HEK293 (cell line): ENCODE measurements at regions not wholly inside any gene's neighbourhood (a gene's known extent, or its start where the extent isn't known, plus 50 kb on each side); places are given as distances from the start of the nearest gene placed in this dataset.

Source experiments
- CTCF ChIA-PET: fragments of 350-600 bp; formaldehyde crosslinking; extraction: SDS; loops from one replicate; lab custom pipeline; 2021; ENCODE audit warnings: antibody characterized with exemption; lab: Yijun Ruan, JAX
- POLR2A ChIA-PET: fragments of 300-600 bp; formaldehyde crosslinking; extraction: SDS; loops from one replicate; lab custom pipeline; 2020; ENCODE audit warnings: antibody characterized with exemption, inconsistent platforms; lab: Yijun Ruan, JAX
- H3K27ac ChIP-seq: fragments of 200-500 bp; sonication (Bioruptor generic); 2 replicates; pipeline ENCODE4 v1.5.1; 2014; ENCODE audit warnings: low read depth, low read length, control low read depth, inconsistent platforms; ENCODE audit errors: extremely low read depth
- H3K36me3 ChIP-seq, 2 experiments: fragments of 200-500 bp in 1 of 2; sonication (Bioruptor generic) in 1 of 2; 1 replicate in 1 of 2; 2 replicates in 1 of 2; pipeline ENCODE4 v1.5.1; 2014 to 2017; ENCODE audit warnings: inconsistent platforms in 2 of 2, low read length in 2 of 2; ENCODE audit not compliant: control insufficient read depth in 2 of 2, insufficient read depth in 1 of 2
- H3K4me1 ChIP-seq: fragments of 200-500 bp; sonication (Bioruptor generic); 2 replicates; pipeline ENCODE4 v1.5.1; 2014; ENCODE audit warnings: mild to moderate bottlenecking, low read length, inconsistent platforms; ENCODE audit not compliant: control insufficient read depth, insufficient read depth
- H3K4me3 ChIP-seq: 2 replicates; pipeline ENCODE4 v1.5.1; 2011; ENCODE audit warnings: low read depth, mild to moderate bottlenecking, control low read depth, low read length, moderate library complexity
- H3K9me3 ChIP-seq: fragments of 200-500 bp; sonication (Bioruptor generic); 2 replicates; pipeline ENCODE4 v1.5.1; 2014; ENCODE audit warnings: low read depth, low read length, inconsistent platforms; ENCODE audit not compliant: control insufficient read depth, insufficient read depth
- BCL11A ChIP-seq: fragments of 450-650 bp; formaldehyde crosslinking; IDR thresholded peaks from 2 replicates; pipeline ENCODE4 v1.5.1; 2016; ENCODE audit warnings: low read depth, missing biosample characterization, missing genetic modification characterization
- GFI1B ChIP-seq: fragments of 450-650 bp; formaldehyde crosslinking; IDR thresholded peaks from 2 replicates; pipeline ENCODE4 v1.5.1; 2016; ENCODE audit warnings: missing biosample characterization, missing genetic modification characterization
- GLI2 ChIP-seq: fragments of 450-650 bp; formaldehyde crosslinking; IDR thresholded peaks from 2 replicates; pipeline ENCODE4; 2017; ENCODE audit warnings: missing biosample characterization, missing genetic modification characterization, low read depth, borderline replicate concordance
- MEIS1 ChIP-seq: sonication (generic); formaldehyde crosslinking; IDR thresholded peaks from 2 replicates; pipeline ENCODE4 v1.8.1; 2022; ENCODE audit warnings: missing genetic modification reagents, mild to moderate bottlenecking, borderline replicate concordance
- OVOL3 ChIP-seq: fragments of 450-650 bp; formaldehyde crosslinking; IDR thresholded peaks from 2 replicates; pipeline ENCODE4 v1.5.1; 2016; ENCODE audit warnings: missing biosample characterization, missing genetic modification characterization
- SP3 ChIP-seq: fragments of 450-650 bp; formaldehyde crosslinking; IDR thresholded peaks from 2 replicates; pipeline ENCODE4 v1.5.1; 2016; ENCODE audit warnings: missing biosample characterization, missing genetic modification characterization
- TCF7L2 ChIP-seq: IDR thresholded peaks from 2 replicates; pipeline ENCODE4 v1.6.1; 2011; ENCODE audit warnings: low read depth, mild to moderate bottlenecking, inconsistent platforms, low read length, moderate library complexity, borderline replicate concordance
- YY1 ChIP-seq: fragments of 450-650 bp; formaldehyde crosslinking; IDR thresholded peaks from 2 replicates; pipeline ENCODE4 v1.5.1; 2018; ENCODE audit warnings: missing biosample characterization, missing genetic modification characterization
- ZBTB48 ChIP-seq: fragments of 450-650 bp; formaldehyde crosslinking; IDR thresholded peaks from 2 replicates; pipeline ENCODE4 v1.5.1; 2016; ENCODE audit warnings: missing biosample characterization, missing genetic modification characterization
- ZNF223 ChIP-seq: fragments of 450-650 bp; formaldehyde crosslinking; IDR thresholded peaks from 2 replicates; pipeline ENCODE4 v1.5.1; 2016; ENCODE audit warnings: missing biosample characterization, missing genetic modification characterization
- ZNF274 ChIP-seq, 2 experiments: fragments of 200-500 bp in 1 of 2; fragments of 450-650 bp in 1 of 2; sonication (Bioruptor generic) in 1 of 2; formaldehyde crosslinking in 1 of 2; IDR thresholded peaks; 2 replicates each; pipeline versions ENCODE4 v1.5.1 to v1.6.1; 2014 to 2016; ENCODE audit warnings: borderline replicate concordance in 1 of 2, inconsistent platforms in 1 of 2, low read length in 1 of 2, missing biosample characterization in 1 of 2, missing genetic modification characterization in 1 of 2
- ZNF335 ChIP-seq: fragments of 450-650 bp; formaldehyde crosslinking; conservative IDR thresholded peaks from 2 replicates; pipeline ENCODE4 v1.5.1; 2016; ENCODE audit warnings: missing biosample characterization, missing genetic modification characterization
- ZNF341 ChIP-seq: fragments of 450-650 bp; formaldehyde crosslinking; IDR thresholded peaks from 2 replicates; pipeline ENCODE4; 2016; ENCODE audit warnings: low read depth, missing biosample characterization, missing genetic modification characterization
- ZNF416 ChIP-seq: fragments of 450-650 bp; formaldehyde crosslinking; IDR thresholded peaks from 2 replicates; pipeline ENCODE4 v1.5.1; 2016; ENCODE audit warnings: missing biosample characterization, missing genetic modification characterization
- ZNF433 ChIP-seq: fragments of 450-650 bp; formaldehyde crosslinking; IDR thresholded peaks from 2 replicates; pipeline ENCODE4 v1.5.1; 2016; ENCODE audit warnings: missing biosample characterization, missing genetic modification characterization, low read depth
- ZNF473 ChIP-seq: fragments of 450-650 bp; formaldehyde crosslinking; IDR thresholded peaks from 2 replicates; pipeline ENCODE4 v1.5.1; 2017; ENCODE audit warnings: missing biosample characterization, missing genetic modification characterization
- ZNF514 ChIP-seq: fragments of 450-650 bp; formaldehyde crosslinking; IDR thresholded peaks from 2 replicates; pipeline ENCODE4 v1.5.1; 2016; ENCODE audit warnings: missing biosample characterization, missing genetic modification characterization
- ZNF530 ChIP-seq: fragments of 450-650 bp; formaldehyde crosslinking; IDR thresholded peaks from 2 replicates; pipeline ENCODE4 v1.5.1; 2016; ENCODE audit warnings: low read depth, missing biosample characterization, missing genetic modification characterization
- ZNF549 ChIP-seq: fragments of 450-650 bp; IDR thresholded peaks from 2 replicates; pipeline ENCODE4 v1.5.1; 2018; ENCODE audit warnings: missing biosample characterization, missing genetic modification characterization, mild to moderate bottlenecking, inconsistent platforms, moderate library complexity
- ZNF571 ChIP-seq: fragments of 450-650 bp; formaldehyde crosslinking; IDR thresholded peaks from 2 replicates; pipeline ENCODE4 v1.5.0; 2017; ENCODE audit warnings: missing biosample characterization, missing genetic modification characterization
- ZNF621 ChIP-seq: fragments of 450-650 bp; formaldehyde crosslinking; IDR thresholded peaks from 2 replicates; pipeline ENCODE4 v1.5.1; 2017; ENCODE audit warnings: missing biosample characterization, missing genetic modification characterization
- ZNF629 ChIP-seq: fragments of 450-650 bp; formaldehyde crosslinking; IDR thresholded peaks from 2 replicates; pipeline ENCODE4 v1.5.1; 2017; ENCODE audit warnings: missing biosample characterization, missing genetic modification characterization
- ZNF658 ChIP-seq: fragments of 450-650 bp; formaldehyde crosslinking; IDR thresholded peaks from 2 replicates; pipeline ENCODE4; 2016; ENCODE audit warnings: missing biosample characterization, missing genetic modification characterization
- ZNF664 ChIP-seq: fragments of 450-650 bp; formaldehyde crosslinking; IDR thresholded peaks from 2 replicates; pipeline ENCODE4 v1.5.1; 2016; ENCODE audit warnings: missing biosample characterization, missing genetic modification characterization
- TF ChIP-seq, protein P1 (sequence below): fragments of 450-650 bp; formaldehyde crosslinking; conservative IDR thresholded peaks from 2 replicates; pipeline ENCODE4 v1.5.1; 2016; ENCODE audit warnings: low read depth, missing biosample characterization, missing genetic modification characterization

DNA sequence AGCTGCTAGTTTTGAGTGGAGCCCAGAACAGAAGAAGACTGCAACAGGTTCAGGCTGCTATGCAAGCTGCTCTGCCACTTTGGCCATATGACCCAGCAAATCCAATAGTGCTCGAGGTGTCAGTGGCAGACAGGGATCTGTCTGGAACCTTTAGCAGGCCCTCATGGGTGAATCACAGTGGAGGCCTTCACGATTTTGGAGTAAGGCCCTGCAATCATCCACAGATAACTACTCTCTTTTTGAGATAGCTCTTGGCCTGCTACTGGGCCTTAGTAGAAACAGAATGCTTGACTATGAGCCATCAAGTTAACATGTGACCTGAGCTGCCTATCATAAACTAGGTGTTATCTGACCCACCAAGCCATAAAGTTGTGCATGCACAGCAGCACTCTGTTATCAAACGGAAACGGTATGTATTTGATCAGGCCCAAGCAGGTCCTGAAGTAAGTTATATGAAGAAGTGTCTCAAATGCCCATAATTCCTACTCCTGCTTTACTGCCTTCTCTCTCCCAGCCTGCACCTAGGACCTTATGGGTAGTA is 116.9 kb upstream of the CCDC196 start:
- no peaks in the 10 kb centered on the region for H3K9me3 ChIP-seq
- CTCF ChIA-PET, result interaction anchor here (0.6 to 2.2 kb wide), 2 partner anchors 34 to 91 kb away, joined by 3 to 8 read pairs; no protein-coding TSS in a partner anchor

DNA sequence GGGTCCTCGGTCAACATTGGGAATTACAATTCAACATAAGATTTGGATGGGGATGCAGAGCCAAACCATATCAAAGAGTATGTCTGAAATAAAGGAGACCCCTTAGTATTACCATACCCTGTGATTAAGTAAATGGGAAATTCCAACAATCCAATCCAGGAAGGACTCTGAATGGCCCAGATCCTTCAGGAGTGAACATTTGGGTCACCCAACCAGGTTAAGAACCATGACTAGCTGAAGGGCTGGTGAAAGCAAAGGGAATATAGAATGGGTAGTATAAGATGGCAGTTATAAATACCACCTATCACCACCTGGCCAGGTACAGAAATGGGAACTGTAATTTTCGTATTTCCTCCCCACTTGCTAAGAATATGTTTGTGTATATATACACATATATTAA is 114.4 kb upstream of the CCDC196 start:
- H3K27ac ChIP-seq, result no peak overlapping the region
- H3K4me1 ChIP-seq, result peaks cover 4% of the 10 kb centered on the region; the same call in 1 of the 2 replicates
- CTCF ChIA-PET, result no interaction called here
- POLR2A ChIA-PET, result no interaction called here
- no peaks in the 10 kb centered on the region for H3K9me3 ChIP-seq
- H3K4me3 ChIP-seq, result no peak overlapping the region
- H3K36me3 ChIP-seq, result no peaks in the 10 kb centered on the region
- no peak for TF ChIP-seq ZBTB48 (tag by site-specific recombination)
- TF ChIP-seq ZNF341, result no peak
- TF ChIP-seq ZNF549, result no peak
- no peak for TF ChIP-seq BCL11A
- no peak for TF ChIP-seq ZNF571
- TF ChIP-seq, protein P1, sequence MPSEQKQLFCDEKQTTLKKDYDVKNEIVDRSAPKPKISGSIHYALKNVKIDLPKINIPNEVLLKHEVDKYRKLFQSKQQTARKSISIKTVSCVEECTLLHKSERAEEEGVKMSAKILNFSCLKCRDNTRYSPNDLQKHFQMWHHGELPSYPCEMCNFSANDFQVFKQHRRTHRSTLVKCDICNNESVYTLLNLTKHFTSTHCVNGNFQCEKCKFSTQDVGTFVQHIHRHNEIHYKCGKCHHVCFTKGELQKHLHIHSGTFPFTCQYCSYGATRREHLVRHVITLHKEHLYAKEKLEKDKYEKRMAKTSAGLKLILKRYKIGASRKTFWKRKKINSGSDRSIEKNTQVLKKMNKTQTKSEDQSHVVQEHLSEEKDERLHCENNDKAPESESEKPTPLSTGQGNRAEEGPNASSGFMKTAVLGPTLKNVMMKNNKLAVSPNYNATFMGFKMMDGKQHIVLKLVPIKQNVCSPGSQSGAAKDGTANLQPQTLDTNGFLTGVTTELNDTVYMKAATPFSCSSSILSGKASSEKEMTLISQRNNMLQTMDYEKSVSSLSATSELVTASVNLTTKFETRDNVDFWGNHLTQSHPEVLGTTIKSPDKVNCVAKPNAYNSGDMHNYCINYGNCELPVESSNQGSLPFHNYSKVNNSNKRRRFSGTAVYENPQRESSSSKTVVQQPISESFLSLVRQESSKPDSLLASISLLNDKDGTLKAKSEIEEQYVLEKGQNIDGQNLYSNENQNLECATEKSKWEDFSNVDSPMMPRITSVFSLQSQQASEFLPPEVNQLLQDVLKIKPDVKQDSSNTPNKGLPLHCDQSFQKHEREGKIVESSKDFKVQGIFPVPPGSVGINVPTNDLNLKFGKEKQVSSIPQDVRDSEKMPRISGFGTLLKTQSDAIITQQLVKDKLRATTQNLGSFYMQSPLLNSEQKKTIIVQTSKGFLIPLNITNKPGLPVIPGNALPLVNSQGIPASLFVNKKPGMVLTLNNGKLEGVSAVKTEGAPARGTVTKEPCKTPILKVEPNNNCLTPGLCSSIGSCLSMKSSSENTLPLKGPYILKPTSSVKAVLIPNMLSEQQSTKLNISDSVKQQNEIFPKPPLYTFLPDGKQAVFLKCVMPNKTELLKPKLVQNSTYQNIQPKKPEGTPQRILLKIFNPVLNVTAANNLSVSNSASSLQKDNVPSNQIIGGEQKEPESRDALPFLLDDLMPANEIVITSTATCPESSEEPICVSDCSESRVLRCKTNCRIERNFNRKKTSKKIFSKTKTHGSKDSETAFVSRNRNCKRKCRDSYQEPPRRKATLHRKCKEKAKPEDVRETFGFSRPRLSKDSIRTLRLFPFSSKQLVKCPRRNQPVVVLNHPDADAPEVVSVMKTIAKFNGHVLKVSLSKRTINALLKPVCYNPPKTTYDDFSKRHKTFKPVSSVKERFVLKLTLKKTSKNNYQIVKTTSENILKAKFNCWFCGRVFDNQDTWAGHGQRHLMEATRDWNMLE (tag by site-specific recombination), result no peak
- no peak for TF ChIP-seq TCF7L2

More for the DNA sequence above, 116.9 kb upstream of the CCDC196 start:
- Histone ChIP-seq H3K4me1 (peaks cover 4% of the 10 kb centered on the region; the same call in 1 of the 2 replicates), H3K4me3 (no peak overlapping the region), H3K36me3 (no peaks in the 10 kb centered on the region), H3K27ac (no peak overlapping the region)
- TF ChIP-seq ZNF223 (tag by site-specific recombination), result no peak
- no peak for TF ChIP-seq ZNF658 (tag by site-specific recombination)
- no peak for TF ChIP-seq ZNF621 (tag by site-specific recombination)
- no peak for TF ChIP-seq ZNF473 (tag by site-specific recombination)
- POLR2A ChIA-PET, result no interaction called here

DNA sequence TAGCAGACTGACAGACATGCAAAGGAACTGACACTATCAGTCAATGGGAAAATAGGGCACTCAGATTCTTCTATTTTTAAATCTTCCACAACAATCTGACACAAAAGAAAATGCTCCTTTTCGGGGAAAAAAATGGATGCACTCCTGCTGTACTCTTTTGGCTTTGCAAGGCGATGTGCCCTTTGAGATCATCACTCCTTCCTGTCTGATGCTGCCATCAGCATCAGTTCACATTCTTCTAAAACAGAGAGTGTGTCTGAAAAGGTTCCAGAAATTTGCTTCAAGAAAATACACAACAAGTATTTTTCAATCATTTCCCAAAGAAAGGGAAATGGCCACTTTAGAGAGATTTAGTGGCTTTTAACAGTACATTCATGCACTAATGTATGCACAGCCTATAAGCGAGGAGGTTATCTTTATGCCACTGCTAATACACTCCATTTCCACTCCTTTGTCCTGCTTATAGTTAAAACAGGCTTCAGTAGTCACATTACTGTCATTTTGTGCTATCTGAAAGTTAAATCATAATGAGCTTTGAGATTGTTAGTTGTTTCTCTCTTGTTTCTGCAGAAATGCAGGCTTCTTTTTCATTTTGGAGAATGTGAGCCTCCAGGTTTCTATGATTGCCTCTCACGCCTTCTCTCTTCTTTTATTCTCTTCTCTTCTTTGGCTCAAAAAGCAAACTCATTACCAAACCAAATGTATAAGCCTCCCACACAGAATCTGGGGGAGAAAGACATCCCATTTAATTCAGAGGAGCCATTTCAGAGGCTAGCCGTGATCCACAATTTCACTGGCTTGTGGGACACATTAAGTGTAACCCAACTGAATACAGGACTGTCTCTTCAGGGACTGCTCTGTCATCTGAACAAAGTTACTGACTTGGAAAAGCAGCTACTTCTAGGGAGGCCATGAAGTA is 110.9 kb upstream of the CCDC196 start:
- TF ChIP-seq SP3 (tag by site-specific recombination), result no peak
- TF ChIP-seq ZNF629 (tag by site-specific recombination), result no peak
- TF ChIP-seq ZNF416 (tag by site-specific recombination), result no peak
- no peak for TF ChIP-seq YY1 (tag by site-specific recombination)
- TF ChIP-seq GLI2 (tag by site-specific recombination), result no peak
- TF ChIP-seq ZNF433, result no peak
- TF ChIP-seq ZNF223 (tag by site-specific recombination), result no peak
- no peak for TF ChIP-seq BCL11A
- TF ChIP-seq ZNF514 (tag by site-specific recombination), result no peak
- TF ChIP-seq OVOL3, result no peak
- TF ChIP-seq ZNF530 (tag by site-specific recombination), result no peak
- TF ChIP-seq ZNF274 (IDR thresholded peaks at IDR 0.05; ENCODE audit: low read length), result no peak
- TF ChIP-seq ZNF274 (tag by site-specific recombination; IDR thresholded peaks at IDR 0.05; ENCODE audit: borderline replicate concordance), result no peak
- TF ChIP-seq ZNF664 (tag by site-specific recombination), result no peak
- no peak for TF ChIP-seq MEIS1 (CRISPR knock-in tag)
- no peak for TF ChIP-seq ZNF621 (tag by site-specific recombination)
- no peak for TF ChIP-seq ZNF335 (tag by site-specific recombination)
- TF ChIP-seq GFI1B (tag by site-specific recombination), result no peak
- Histone ChIP-seq H3K27ac (no peak overlapping the region), H3K4me1 (no peaks in the 10 kb centered on the region), H3K9me3 (no peaks in the 10 kb centered on the region), H3K36me3 (no peaks in the 10 kb centered on the region), H3K4me3 (no peak overlapping the region)
- ChIA-PET CTCF (no interaction called here), POLR2A (no interaction called here)
